Adrenal gland (tissue), 9 donors: ENCODE measurements at regions not wholly inside any gene's neighbourhood (a gene's known extent, or its start where the extent isn't known, plus 50 kb on each side); places are given as distances from the start of the nearest gene placed in this dataset.
"Not testable (repeated sequence)": the region's sequence is repeated elsewhere in the genome, so short reads cannot be mapped to it uniquely, and the experiment has no call there.

Experiments
- DNase-seq, 7 donors: peaks; one replicate each; pipeline ENCODE4 v3.0.0-alpha.2; 2019 to 2020
- H3K27ac ChIP-seq, 5 donors: fragments of 200-600 bp; sonication (generic) in 4 of 5; 1 replicate in 3 of 5; 2 replicates in 2 of 5; pipeline versions ENCODE4 v1.5.1 to v1.8.0; 2016 to 2020; ENCODE audit warnings: mild to moderate bottlenecking in 1 of 5
- H3K27me3 ChIP-seq: fragments of 200-600 bp; 2 replicates; pipeline ENCODE4 v1.8.0; 2021
- H3K36me3 ChIP-seq, 2 donors: fragments of 200-600 bp; replicated peaks in 1 of 2; 1 replicate in 1 of 2; 2 replicates in 1 of 2; pipeline versions ENCODE4 v1.5.1 to v1.8.0; 2018 to 2022
- H3K4me1 ChIP-seq, 2 donors: fragments of 200-600 bp; replicated peaks in 1 of 2; 1 replicate in 1 of 2; 2 replicates in 1 of 2; pipeline versions ENCODE4 v1.5.1 to v1.8.0; 2018 to 2021
- H3K4me3 ChIP-seq, 4 donors: fragments of 200-600 bp; sonication (generic) in 3 of 4; one replicate each; pipeline ENCODE4 v1.5.1; 2016 to 2018
- H3K9me3 ChIP-seq, 3 donors: fragments of 200-600 bp; sonication (generic) in 1 of 3; replicated peaks in 1 of 3; 1 replicate in 2 of 3; 2 replicates in 1 of 3; pipeline versions ENCODE4 v1.5.1 to v1.8.0; 2016 to 2021
- CTCF ChIP-seq, 6 experiments: fragments of 450-650 bp in 4 of 6; fragments of 200-600 bp in 2 of 6; sonication (generic) in 1 of 6; IDR thresholded peaks; 1 replicate in 5 of 6; 2 replicates in 1 of 6; pipeline versions ENCODE4 v1.5.1 to v1.8.0; 2016 to 2021; ENCODE audit warnings: antibody characterized with exemption in 6 of 6, mild to moderate bottlenecking in 2 of 6, moderate library complexity in 1 of 6
- POLR2A ChIP-seq, 2 donors: fragments of 450-650 bp; IDR thresholded peaks; one replicate each; pipeline ENCODE4 v1.6.1; 2017; ENCODE audit warnings: antibody characterized with exemption in 2 of 2, mild to moderate bottlenecking in 2 of 2, moderate library complexity in 1 of 2
- WGBS, 4 donors: extraction: QIAGEN DNeasy Blood & Tissue Kit in 2 of 4; methylation state at CpG; one replicate each; pipeline versions ENCODE4 v1.1.5 to v1.1.7; 2013 to 2017; 5-methylcytosine and 5-hydroxymethylcytosine counted together
- intact Hi-C, 2 donors: fragments of 100-400 bp; cut with DNase I; formaldehyde crosslinking; loops; one replicate each; pipeline versions ENCODE4 v1.14.1 to v1.15.0; 2022 to 2023
- donor health status: healthy with polysubstance abuse.
- donor health status: Bipolar disorder and iron deficiency.
- donor health status: DM: yes; HTN: yes; CAD: no.
- donor health status: DM: no; HTN: no; CAD: no.
- donor health status: DM: no; HTN: no; CAD: no.

DNA sequence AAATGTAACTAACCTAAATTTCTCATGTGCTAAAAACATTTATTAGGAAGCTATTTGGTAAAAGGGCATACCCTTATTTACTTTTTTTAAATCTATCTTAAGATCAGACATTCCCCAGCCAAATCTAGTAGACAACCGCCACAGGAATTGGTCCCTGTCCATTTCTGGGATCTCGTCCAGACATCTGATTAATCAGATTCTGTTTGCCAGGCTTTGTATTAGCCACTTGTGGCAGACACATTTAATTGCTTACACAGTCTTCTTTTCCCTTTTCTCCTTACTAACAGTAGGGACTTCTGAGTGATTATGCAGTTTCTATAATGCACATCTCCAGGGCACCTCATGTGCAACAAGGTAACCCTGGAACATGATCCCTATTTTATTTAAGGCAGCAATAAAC lies 449.0 kb upstream of the RGS18 start:
- 33 to 41% (median 37%) methylated on average over 2 of the region's 2 CpGs for WGBS, 4 donors
- Histone ChIP-seq H3K9me3 (no peaks in the 10 kb centered on the region), H3K4me1 (no peaks in the 10 kb centered on the region), H3K27me3 (no peaks in the 10 kb centered on the region), H3K27ac (no peak overlapping the region), H3K4me3 (no peak overlapping the region), H3K36me3 (no peaks in the 10 kb centered on the region)
- DNase-seq = no peak
- TF ChIP-seq POLR2A (IDR thresholded peaks at IDR 0.05) (no peak), CTCF (IDR thresholded peaks at IDR 0.05) (no peak)
- intact Hi-C loops = no loop called here

DNA sequence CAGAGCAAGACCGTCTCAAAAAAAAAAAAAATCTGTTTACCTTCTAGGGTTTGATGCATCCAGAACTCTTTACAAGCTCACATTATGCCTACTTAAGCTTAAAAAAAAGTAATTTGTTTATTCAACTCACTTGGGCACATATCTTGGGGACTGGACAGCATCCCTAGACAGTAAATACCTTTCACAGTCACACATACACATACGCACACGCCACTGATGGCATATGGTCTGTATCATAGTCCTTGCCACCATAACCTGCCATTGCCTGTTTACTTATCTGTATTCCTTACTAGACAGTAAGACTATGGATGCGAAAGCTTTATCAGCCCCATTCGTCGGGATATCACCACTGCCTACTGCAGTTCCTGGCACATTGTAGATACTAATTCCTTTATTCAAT lies 446.3 kb upstream of the RGS18 start:
- Histone ChIP-seq H3K27me3 (no peaks in the 10 kb centered on the region), H3K9me3 (no peaks in the 10 kb centered on the region), H3K4me3 (no peak overlapping the region), H3K27ac (no peak overlapping the region), H3K4me1 (no peaks in the 10 kb centered on the region), H3K36me3 (no peaks in the 10 kb centered on the region)
- WGBS, 4 donors = 82 to 91% (median 90%) methylated on average over 6 of the region's 6 CpGs
- intact Hi-C loops = no loop called here
- no peak for DNase-seq
- TF ChIP-seq CTCF (IDR thresholded peaks at IDR 0.05) (no peak), POLR2A (IDR thresholded peaks at IDR 0.05) (no peak)

GRCh38 chr1:191714845-191715244 lies 443.4 kb upstream of the RGS18 start:
- intact Hi-C loops = no loop called here
- Histone ChIP-seq H3K4me3 (no peak overlapping the region), H3K4me1 (no peaks in the 10 kb centered on the region), H3K36me3 (no peaks in the 10 kb centered on the region), H3K27ac (no peak overlapping the region), H3K27me3 (no peaks in the 10 kb centered on the region), H3K9me3 (no peaks in the 10 kb centered on the region)
- WGBS, 4 donors = 63 to 81% (median 74%) methylated on average over 2 of the region's 2 CpGs
- no peak for DNase-seq
- TF ChIP-seq CTCF (IDR thresholded peaks at IDR 0.05) = no peak
- TF ChIP-seq POLR2A (IDR thresholded peaks at IDR 0.05) = no peak

DNA sequence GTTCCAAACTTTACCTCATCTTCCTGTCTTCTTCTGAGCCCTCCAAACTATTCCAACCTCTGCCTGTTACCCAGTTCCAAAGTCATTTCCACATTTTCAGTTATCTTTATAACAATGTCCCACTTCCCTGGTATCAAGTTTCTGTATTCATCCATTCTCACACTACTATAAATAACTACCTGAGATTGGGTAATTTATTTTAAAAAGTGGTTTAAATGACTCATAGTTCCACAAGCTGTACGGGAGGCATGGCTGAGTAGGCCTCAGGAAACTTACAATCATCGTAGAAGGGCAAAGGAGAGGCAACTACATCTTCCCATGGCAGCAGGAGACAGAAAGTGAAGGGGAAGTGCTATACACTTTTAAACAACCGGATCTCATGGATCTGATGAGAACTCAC lies 428.5 kb upstream of the RGS18 start:
- intact Hi-C loops = no loop called here
- TF ChIP-seq CTCF (IDR thresholded peaks at IDR 0.05) (no peak), POLR2A (IDR thresholded peaks at IDR 0.05) (no peak)
- WGBS, 4 donors = 50 to 80% (median 73%) methylated on average over 3 of the region's 3 CpGs

DNA sequence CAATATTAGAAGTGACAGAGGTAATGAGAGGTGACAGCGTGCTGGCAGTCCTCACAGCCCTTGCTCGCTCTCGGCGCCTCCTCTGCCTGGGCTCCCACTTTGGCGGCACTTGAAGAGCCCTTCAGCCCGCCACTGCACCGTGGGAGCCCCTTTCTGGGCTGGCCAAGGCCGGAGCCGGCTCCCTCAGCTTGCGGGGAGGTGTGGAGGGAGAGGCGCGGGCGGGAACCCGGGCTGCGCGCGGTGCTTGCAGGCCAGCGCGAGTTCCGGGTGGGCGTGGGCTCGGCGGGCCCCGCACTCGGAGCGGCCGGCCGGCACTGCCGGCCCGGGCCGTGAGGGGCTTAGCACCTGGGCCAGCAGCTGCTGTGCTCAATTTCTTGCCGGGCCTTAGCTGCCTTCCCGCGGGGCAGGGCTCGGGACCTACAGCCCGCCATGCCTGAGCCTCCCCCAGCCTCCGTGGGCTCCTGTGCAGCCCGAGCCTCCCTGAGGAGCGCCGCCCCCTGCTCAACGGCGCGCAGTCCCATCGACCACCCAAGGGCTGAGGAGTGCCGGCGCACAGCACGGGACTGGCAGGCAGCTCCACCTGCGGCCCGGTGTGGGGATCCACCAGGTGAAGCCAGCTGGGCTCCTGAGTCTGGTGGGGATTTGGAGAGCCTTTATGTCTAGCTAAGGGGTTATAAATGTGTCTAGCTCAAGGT lies 426.5 kb upstream of the RGS18 start:
- intact Hi-C loops, H3K27ac ChIP-seq, H3K36me3 ChIP-seq, H3K4me1 ChIP-seq, DNase-seq, H3K27me3 ChIP-seq, H3K4me3 ChIP-seq, H3K9me3 ChIP-seq: not testable (repeated sequence)
- 90 to 97% (median 95%) methylated on average over 8 to 49 of the region's 49 CpGs for WGBS, 4 donors

More for the DNA sequence above, 428.5 kb upstream of the RGS18 start:
- Histone ChIP-seq H3K27me3 (no peaks in the 10 kb centered on the region), H3K27ac (no peak overlapping the region), H3K36me3 (no peaks in the 10 kb centered on the region), H3K4me3 (no peak overlapping the region), H3K9me3 (no peaks in the 10 kb centered on the region), H3K4me1 (no peaks in the 10 kb centered on the region)
- no peak for DNase-seq
